ENCODE measurements at regions not wholly inside any gene's neighbourhood (a gene's known extent, or its start where the extent isn't known, plus 50 kb on each side); places are given as distances from the start of the nearest gene placed in this dataset.

GRCh38 chr20:12947691-12948090 lies 61.1 kb upstream of the SPTLC3 start:
- TF ChIP-seq CTCF (IDR thresholded peaks at IDR 0.05; ENCODE audit: insufficient read depth, low read length) (no peak), POLR2AphosphoS5 (IDR thresholded peaks at IDR 0.05; ENCODE audit: low read depth) (no peak), GABPA (IDR thresholded peaks at IDR 0.05; ENCODE audit: low read depth) (no peak), SPI1 (IDR thresholded peaks at IDR 0.05; ENCODE audit: borderline replicate concordance, low read depth) (no peak), REST (IDR thresholded peaks at IDR 0.05; ENCODE audit: insufficient replicate concordance, low read depth) (no peak)

All from HL-60 (cell line).